B cell (primary cell): ENCODE measurements at regions not wholly inside any gene's neighbourhood (a gene's known extent, or its start where the extent isn't known, plus 50 kb on each side); places are given as distances from the start of the nearest gene placed in this dataset.

Experiments used
- CTCF ChIP-seq: fragments of 200-600 bp; IDR thresholded peaks from one replicate; pipeline ENCODE4 v1.8.0; 2022; ENCODE audit warnings: antibody characterized with exemption, mild to moderate bottlenecking
- EZH2 ChIP-seq: IDR thresholded peaks from 2 replicates; pipeline ENCODE4 v1.6.1; 2012; ENCODE audit warnings: borderline replicate concordance, low read depth, mild to moderate bottlenecking, moderate library complexity, low read length; ENCODE audit not compliant: insufficient read depth, poor library complexity, severe bottlenecking

- TF ChIP-seq CTCF (no peak), EZH2 (no peak)
Measured at GRCh38 chr3:1576047-1576446, 483.2 kb downstream of the CNTN6 start.
